HG02943 (cell line): ENCODE measurements at regions not wholly inside any gene's neighbourhood (a gene's known extent, or its start where the extent isn't known, plus 50 kb on each side); places are given as distances from the start of the nearest gene placed in this dataset.

ENCODE experiments used
- ATAC-seq: cut with Tn5 transposase; IDR thresholded peaks from one replicate; pipeline ENCODE4 v1.9.1; 2021; ENCODE audit warnings: mild to moderate bottlenecking, low read depth, moderate library complexity; ENCODE audit not compliant: unreplicated experiment

- ATAC-seq: no peak
Observed at GRCh38 chr9:79115176-79115575, 456.6 kb upstream of the TLE4 start.

- no peak for ATAC-seq
Observed at GRCh38 chr9:79116041-79116440, 455.7 kb upstream of the TLE4 start.

- no peak for ATAC-seq
Observed at GRCh38 chr9:79116709-79117108, 455.1 kb upstream of the TLE4 start.

GRCh38 chr9:79120533-79120932 is 451.2 kb upstream of the TLE4 start:
- no peak for ATAC-seq

GRCh38 chr9:79120941-79121340 is 450.8 kb upstream of the TLE4 start:
- ATAC-seq: no peak

GRCh38 chr9:79123415-79123814 is 448.4 kb upstream of the TLE4 start:
- ATAC-seq: no peak

- ATAC-seq: no peak
Observed at GRCh38 chr9:79127661-79128060, 444.1 kb upstream of the TLE4 start.

GRCh38 chr9:79129865-79130480 is 441.8 kb upstream of the TLE4 start:
- no peak for ATAC-seq

GRCh38 chr9:79131246-79131774 is 440.5 kb upstream of the TLE4 start:
- no peak for ATAC-seq

- ATAC-seq: no peak
Observed at GRCh38 chr9:79131824-79132377, 439.9 kb upstream of the TLE4 start.

- no peak for ATAC-seq
Observed at GRCh38 chr9:79134654-79135053, 437.1 kb upstream of the TLE4 start.

GRCh38 chr9:79135681-79136415 is 435.9 kb upstream of the TLE4 start:
- no peak for ATAC-seq

GRCh38 chr9:79140751-79141150 is 431.0 kb upstream of the TLE4 start:
- ATAC-seq: no peak

- no peak for ATAC-seq
Observed at GRCh38 chr9:79143211-79143610, 428.6 kb upstream of the TLE4 start.

- ATAC-seq: no peak
Observed at GRCh38 chr9:79145442-79145841, 426.3 kb upstream of the TLE4 start.

GRCh38 chr9:79149585-79149984 is 422.2 kb upstream of the TLE4 start:
- no peak for ATAC-seq

- ATAC-seq: no peak
Observed at GRCh38 chr9:79151791-79152190, 420.0 kb upstream of the TLE4 start.

GRCh38 chr9:79152306-79152705 is 419.5 kb upstream of the TLE4 start:
- no peak for ATAC-seq

GRCh38 chr9:79154806-79155205 is 417.0 kb upstream of the TLE4 start:
- ATAC-seq: no peak

GRCh38 chr9:79155308-79155707 is 416.5 kb upstream of the TLE4 start:
- ATAC-seq: no peak

GRCh38 chr9:79163544-79163943 is 408.2 kb upstream of the TLE4 start:
- no peak for ATAC-seq

GRCh38 chr9:79164406-79164805 is 407.4 kb upstream of the TLE4 start:
- no peak for ATAC-seq
